A549 (cell line): ENCODE measurements at regions not wholly inside any gene's neighbourhood (a gene's known extent, or its start where the extent isn't known, plus 50 kb on each side); places are given as distances from the start of the nearest gene placed in this dataset.

Source experiments
- ATAC-seq, 2 experiments: fragments of 200-7000 bp in 1 of 2; fragments of >200 bp in 1 of 2; cut with Nextera tagmentation in 1 of 2; cut with Tn5 transposase in 1 of 2; 3 replicates each; pipeline versions ENCODE4 v1.8.0 to v1.9.1; 2018 to 2020; ENCODE audit warnings: mild to moderate bottlenecking in 1 of 2, moderate library complexity in 1 of 2
- CTCF ChIA-PET: fragments of 300-600 bp; sonication (Branson Sonifier 250); formaldehyde crosslinking; extraction: SDS; loops from one replicate; lab custom pipeline; 2021; ENCODE audit warnings: antibody characterized with exemption, inconsistent platforms; lab: Yijun Ruan, JAX
- POLR2A ChIA-PET: fragments of 350-600 bp; formaldehyde crosslinking; extraction: SDS; loops from one replicate; lab custom pipeline; 2021; ENCODE audit warnings: antibody characterized with exemption, inconsistent platforms; lab: Yijun Ruan, JAX
- DNase-seq, 2 experiments: peaks; one replicate each; pipeline versions ENCODE4 v3.0.0 to v3.0.0-alpha.2; 2011 to 2016; ENCODE audit warnings: low read depth in 1 of 2, low spot score in 1 of 2
- FAIRE-seq: peaks from 2 replicates; lab custom pipeline; 2011; peaks lifted over from hg19 to GRCh38; lab: Jason Lieb, UNC
- H3K27ac ChIP-seq, 2 experiments: fragments of >200 bp; sonication (Bioruptor Twin); formaldehyde crosslinking; 3 replicates each; pipeline ENCODE4 v1.5.1; 2016 to 2017
- H3K4me1 ChIP-seq: fragments of >200 bp; sonication (Bioruptor Twin); formaldehyde crosslinking; 3 replicates; pipeline ENCODE4 v1.6.1; 2016
- H3K4me2 ChIP-seq: fragments of >200 bp; sonication (Bioruptor Twin); formaldehyde crosslinking; 3 replicates; pipeline ENCODE4 v1.6.1; 2016
- H3K4me3 ChIP-seq: fragments of >200 bp; sonication (Bioruptor Twin); formaldehyde crosslinking; 3 replicates; pipeline ENCODE4 v1.5.1; 2016
- H3K9me3 ChIP-seq: fragments of >200 bp; sonication (Bioruptor Twin); formaldehyde crosslinking; 3 replicates; pipeline ENCODE4 v1.6.1; 2016
- BCL3 ChIP-seq: fragments of >200 bp; sonication (Bioruptor Twin); formaldehyde crosslinking; IDR thresholded peaks from 3 replicates; pipeline ENCODE4 v1.6.1; 2016
- BHLHE40 ChIP-seq: IDR thresholded peaks from 2 replicates; pipeline ENCODE4 v1.6.1; 2012; ENCODE audit warnings: low read depth, low read length, inconsistent platforms
- EHF ChIP-seq: fragments of 250-450 bp; sonication (Bioruptor Pico); IDR thresholded peaks from 2 replicates; pipeline ENCODE4 v1.5.0; 2020; ENCODE audit warnings: mild to moderate bottlenecking
- ESRRA ChIP-seq: fragments of 150-350 bp; IDR thresholded peaks from 2 replicates; pipeline ENCODE4 v1.6.1; 2014; ENCODE audit warnings: mild to moderate bottlenecking, low read length, borderline replicate concordance
- FOSL2 ChIP-seq, 2 experiments: fragments of 450-650 bp in 1 of 2; fragments of >200 bp in 1 of 2; sonication (Bioruptor Twin) in 1 of 2; formaldehyde crosslinking; IDR thresholded peaks; 2 replicates each; pipeline versions ENCODE4 v1.5.0 to v1.6.1; 2016 to 2020; ENCODE audit warnings: mild to moderate bottlenecking in 1 of 2, moderate library complexity in 1 of 2
- FOXS1 ChIP-seq: fragments of 250-450 bp; sonication (Bioruptor Pico); IDR thresholded peaks from 2 replicates; pipeline ENCODE4 v1.5.0; 2020; ENCODE audit warnings: mild to moderate bottlenecking, moderate library complexity
- GATA3 ChIP-seq: IDR thresholded peaks from 2 replicates; pipeline ENCODE4 v1.6.1; 2012; ENCODE audit warnings: borderline replicate concordance
- HEYL ChIP-seq: fragments of 250-450 bp; sonication (Bioruptor Pico); IDR thresholded peaks from 2 replicates; pipeline ENCODE4 v1.8.0; 2021; ENCODE audit warnings: mild to moderate bottlenecking, moderate library complexity
- JUNB ChIP-seq: fragments of >200 bp; sonication (Bioruptor Twin); formaldehyde crosslinking; IDR thresholded peaks from 2 replicates; pipeline ENCODE4 v1.6.1; 2016
- MAFK ChIP-seq: fragments of 450-650 bp; IDR thresholded peaks from 2 replicates; pipeline ENCODE4 v1.6.1; 2014; ENCODE audit not compliant: partially characterized antibody
- NFE2L2 ChIP-seq: fragments of 150-350 bp; conservative IDR thresholded peaks from 2 replicates; pipeline ENCODE4 v1.6.1; 2014; ENCODE audit warnings: low read length
- NR3C1 ChIP-seq: fragments of >200 bp; sonication (Bioruptor Twin); formaldehyde crosslinking; IDR thresholded peaks from 3 replicates; pipeline ENCODE4 v1.6.1; 2017
- PBX3 ChIP-seq: IDR thresholded peaks from 2 replicates; pipeline ENCODE4 v1.6.1; 2012
- PHF8 ChIP-seq: fragments of 200-600 bp; sonication (generic); IDR thresholded peaks from 2 replicates; pipeline ENCODE4 v1.6.1; 2016; ENCODE audit warnings: low read depth, mild to moderate bottlenecking, antibody characterized with exemption, moderate library complexity, borderline replicate concordance
- POLR2AphosphoS2 ChIP-seq: conservative IDR thresholded peaks from 2 replicates; pipeline ENCODE4 v1.6.1; 2012; ENCODE audit warnings: low read length, improper control_type of control experiment, inconsistent platforms
- RARB ChIP-seq: fragments of 250-450 bp; sonication (Bioruptor Pico); IDR thresholded peaks from 2 replicates; pipeline ENCODE4 v1.8.0; 2021; ENCODE audit warnings: mild to moderate bottlenecking, moderate library complexity
- RFX5 ChIP-seq: fragments of 450-650 bp; IDR thresholded peaks from 2 replicates; pipeline ENCODE4 v1.7.1; 2014; ENCODE audit warnings: antibody characterized with exemption, mild to moderate bottlenecking, moderate library complexity
- RNF2 ChIP-seq: fragments of 200-600 bp; sonication (generic); IDR thresholded peaks from 2 replicates; pipeline ENCODE4 v1.6.1; 2016; ENCODE audit warnings: low read depth, mild to moderate bottlenecking, antibody characterized with exemption, moderate library complexity, borderline replicate concordance
- SMC3 ChIP-seq: fragments of >200 bp; sonication (Bioruptor Twin); formaldehyde crosslinking; IDR thresholded peaks from 3 replicates; pipeline ENCODE4 v1.6.1; 2018; ENCODE audit warnings: inconsistent platforms
- ZFP36 ChIP-seq: fragments of 450-650 bp; IDR thresholded peaks from 2 replicates; pipeline ENCODE4 v1.6.1; 2014; ENCODE audit warnings: borderline replicate concordance; ENCODE audit not compliant: partially characterized antibody
- ZNF302 ChIP-seq: fragments of 250-450 bp; sonication (Bioruptor Pico); IDR thresholded peaks from 2 replicates; pipeline ENCODE4 v1.9.0; 2021; ENCODE audit warnings: inconsistent platforms, mild to moderate bottlenecking, moderate library complexity
- ZSCAN20 ChIP-seq: fragments of 250-450 bp; sonication (Bioruptor Pico); IDR thresholded peaks from 2 replicates; pipeline ENCODE4 v1.8.0; 2022; ENCODE audit warnings: mild to moderate bottlenecking, moderate library complexity
- WGBS: methylation state at CpG from one replicate; pipeline ENCODE4 v1.1.6; 2017; ENCODE audit errors: missing lambda C conversion rate; 5-methylcytosine and 5-hydroxymethylcytosine counted together
- TF ChIP-seq, protein P1 (sequence below): fragments of 250-450 bp; sonication (Bioruptor Pico); IDR thresholded peaks from 2 replicates; pipeline ENCODE4 v1.5.0; 2021; ENCODE audit warnings: mild to moderate bottlenecking, moderate library complexity, borderline replicate concordance

GRCh38 chr3:193997228-193998122 is 138.5 kb upstream of the HES1 start:
- no peak for TF ChIP-seq NR3C1
- TF ChIP-seq GATA3 = no peak
- TF ChIP-seq FOXS1 = no peak
- no peak for TF ChIP-seq NFE2L2
- TF ChIP-seq ZNF302 (CRISPR knock-in tag) = no peak
- no peak for TF ChIP-seq EHF (CRISPR knock-in tag)
- TF ChIP-seq PBX3 = no peak
- no peak for TF ChIP-seq RNF2
- TF ChIP-seq FOSL2 (IDR thresholded peaks at IDR 0.05) = no peak
- no peak for TF ChIP-seq FOSL2 (CRISPR knock-in tag; IDR thresholded peaks at IDR 0.05)
- TF ChIP-seq SMC3 = no peak
- no peak for TF ChIP-seq ZFP36
- no peak for TF ChIP-seq PHF8
- no peak for TF ChIP-seq JUNB
- no peak for TF ChIP-seq POLR2AphosphoS2
- no peak for TF ChIP-seq HEYL
- no peak for TF ChIP-seq RFX5
- DNase-seq = no peak
- ChIA-PET CTCF (no interaction called here), POLR2A (no interaction called here)
- peaks cover 4% of the 10 kb centered on the region; the same call in 1 of the 3 replicates for H3K9me3 ChIP-seq
- FAIRE-seq = no peak
- H3K4me2 ChIP-seq = no peak overlapping the region
- 87% methylated on average over 12 of the region's 12 CpGs for WGBS
- H3K4me3 ChIP-seq = no peak overlapping the region
- H3K27ac ChIP-seq = no peak overlapping the region; a peak in 1 of 6 replicates
- H3K4me1 ChIP-seq = peaks cover 5% of the 10 kb centered on the region; the same call in 2 of the 3 replicates
- ATAC-seq = no peak

GRCh38 chr3:193998123-193998448 is 137.9 kb upstream of the HES1 start:
- no peak overlapping the region for H3K4me2 ChIP-seq
- WGBS = 100% methylated on average over 1 of the region's 1 CpG
- DNase-seq = no peak
- CTCF ChIA-PET = no interaction called here
- H3K9me3 ChIP-seq = peaks cover 4% of the 10 kb centered on the region; the same call in 1 of the 3 replicates
- POLR2A ChIA-PET = no interaction called here
- H3K4me1 ChIP-seq = peaks cover 8% of the 10 kb centered on the region; the same call in 2 of the 3 replicates
- no peak overlapping the region for H3K27ac ChIP-seq
- no peak for FAIRE-seq
- no peak overlapping the region for H3K4me3 ChIP-seq
- TF ChIP-seq ZSCAN20 (CRISPR knock-in tag) (no peak), ESRRA (no peak), BCL3 (no peak), BHLHE40 (no peak), EHF (CRISPR knock-in tag) (no peak), RFX5 (no peak), RARB (CRISPR knock-in tag) (no peak), MAFK (no peak), GATA3 (no peak)
- TF ChIP-seq, protein P1, sequence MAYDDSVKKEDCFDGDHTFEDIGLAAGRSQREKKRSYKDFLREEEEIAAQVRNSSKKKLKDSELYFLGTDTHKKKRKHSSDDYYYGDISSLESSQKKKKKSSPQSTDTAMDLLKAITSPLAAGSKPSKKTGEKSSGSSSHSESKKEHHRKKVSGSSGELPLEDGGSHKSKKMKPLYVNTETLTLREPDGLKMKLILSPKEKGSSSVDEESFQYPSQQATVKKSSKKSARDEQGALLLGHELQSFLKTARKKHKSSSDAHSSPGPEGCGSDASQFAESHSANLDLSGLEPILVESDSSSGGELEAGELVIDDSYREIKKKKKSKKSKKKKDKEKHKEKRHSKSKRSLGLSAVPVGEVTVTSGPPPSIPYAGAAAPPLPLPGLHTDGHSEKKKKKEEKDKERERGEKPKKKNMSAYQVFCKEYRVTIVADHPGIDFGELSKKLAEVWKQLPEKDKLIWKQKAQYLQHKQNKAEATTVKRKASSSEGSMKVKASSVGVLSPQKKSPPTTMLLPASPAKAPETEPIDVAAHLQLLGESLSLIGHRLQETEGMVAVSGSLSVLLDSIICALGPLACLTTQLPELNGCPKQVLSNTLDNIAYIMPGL (CRISPR knock-in tag) = no peak
- ATAC-seq = no peak
